MM.1S (cell line): ENCODE measurements at regions not wholly inside any gene's neighbourhood (a gene's known extent, or its start where the extent isn't known, plus 50 kb on each side); places are given as distances from the start of the nearest gene placed in this dataset.
"Not testable (repeated sequence)": the region's sequence is repeated elsewhere in the genome, so short reads cannot be mapped to it uniquely, and the experiment has no call there.

ENCODE experiments used
- CTCF ChIP-seq: fragments of 300-600 bp; sonication (generic); IDR thresholded peaks from 2 replicates; pipeline ENCODE4 v1.5.1; 2016; ENCODE audit warnings: antibody characterized with exemption, low read length, mixed read lengths
- EZH2 ChIP-seq: fragments of 300-600 bp; sonication (generic); optimal IDR thresholded peaks from 2 replicates; pipeline ENCODE3; 2017; ENCODE audit warnings: low read depth, mild to moderate bottlenecking, antibody characterized with exemption, low read length, mixed read lengths

GRCh38 chr15:19888811-19889210 lies 652.8 kb downstream of the GOLGA6L6 start:
- TF ChIP-seq CTCF, EZH2: not testable (repeated sequence)
